ENCODE measurements at regions not wholly inside any gene's neighbourhood (a gene's known extent, or its start where the extent isn't known, plus 50 kb on each side); places are given as distances from the start of the nearest gene placed in this dataset.

DNA sequence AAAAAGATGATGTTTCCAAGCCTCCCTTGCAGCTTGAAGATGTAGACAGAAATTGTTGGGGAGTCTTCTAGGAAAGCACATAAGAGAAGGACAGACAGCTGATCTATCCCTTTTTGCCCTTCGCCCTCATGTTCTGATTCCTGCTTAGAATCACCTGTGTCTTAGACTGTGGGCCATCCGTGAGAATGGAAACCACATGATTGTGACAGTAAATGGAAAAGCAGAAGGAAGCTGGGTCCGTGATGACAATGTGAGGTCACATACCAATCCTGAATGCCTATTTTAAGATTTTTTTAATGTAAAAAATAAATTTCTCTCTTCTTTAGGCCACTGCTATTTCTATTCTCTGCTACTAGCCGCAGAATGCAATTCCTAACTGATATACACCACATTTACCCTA lies 67.7 kb upstream of the C1orf87 start:
- Mint-ChIP-seq H3K36me3 (no peaks in the 10 kb centered on the region), H3K4me3 (no peak overlapping the region), H3K9me3 (no peaks in the 10 kb centered on the region), H3K27me3 (no peaks in the 10 kb centered on the region), H3K4me1 (no peaks in the 10 kb centered on the region), H3K27ac (no peak overlapping the region)
- no peak for DNase-seq

GRCh38 chr1:60137406-60137805 lies 63.8 kb upstream of the C1orf87 start:
- peaks cover 8% of the 10 kb centered on the region for H3K4me1 Mint-ChIP-seq
- no peak for DNase-seq
- H3K27ac Mint-ChIP-seq: no peak overlapping the region

GRCh38 chr1:60136395-60136794 lies 62.8 kb upstream of the C1orf87 start:
- Mint-ChIP-seq H3K4me1 (peaks cover 8% of the 10 kb centered on the region), H3K4me3 (no peak overlapping the region), H3K27me3 (no peaks in the 10 kb centered on the region)

More at GRCh38 chr1:60137406-60137805, 63.8 kb upstream of the C1orf87 start:
- Mint-ChIP-seq H3K4me3 (no peak overlapping the region), H3K27me3 (no peaks in the 10 kb centered on the region), H3K9me3 (no peaks in the 10 kb centered on the region), H3K36me3 (no peaks in the 10 kb centered on the region)

GRCh38 chr1:60134716-60135115 lies 61.1 kb upstream of the C1orf87 start:
- H3K27ac Mint-ChIP-seq: no peak overlapping the region
- no peaks in the 10 kb centered on the region for H3K27me3 Mint-ChIP-seq
- DNase-seq: no peak
- H3K4me3 Mint-ChIP-seq: no peak overlapping the region
- H3K4me1 Mint-ChIP-seq: peaks cover 8% of the 10 kb centered on the region
- H3K36me3 Mint-ChIP-seq: no peaks in the 10 kb centered on the region
- H3K9me3 Mint-ChIP-seq: no peaks in the 10 kb centered on the region

More at GRCh38 chr1:60136395-60136794, 62.8 kb upstream of the C1orf87 start:
- Mint-ChIP-seq H3K36me3 (no peaks in the 10 kb centered on the region), H3K9me3 (no peaks in the 10 kb centered on the region), H3K27ac (no peak overlapping the region)
- DNase-seq: no peak

DNA sequence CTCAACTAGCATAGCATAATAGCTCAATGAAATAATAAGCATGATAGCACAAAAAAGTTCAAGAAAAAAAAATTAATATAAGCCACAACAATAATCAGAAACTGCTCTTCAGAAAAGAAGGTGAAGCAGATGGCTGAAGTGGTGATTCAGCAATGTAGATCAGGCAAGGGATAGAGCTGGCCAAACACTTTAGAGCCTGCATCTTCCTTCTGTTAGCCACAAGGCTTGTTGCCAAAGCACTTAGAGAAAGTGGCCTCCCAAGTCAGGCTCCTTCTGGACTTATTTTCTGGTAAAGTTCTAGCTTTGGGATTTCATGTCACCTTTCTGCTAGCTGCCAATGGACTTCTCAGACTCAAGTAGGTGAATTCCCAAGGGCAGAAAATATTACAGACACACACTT lies 60.3 kb upstream of the C1orf87 start:
- H3K9me3 Mint-ChIP-seq: no peaks in the 10 kb centered on the region
- H3K27ac Mint-ChIP-seq: no peak overlapping the region
- peaks cover 8% of the 10 kb centered on the region for H3K4me1 Mint-ChIP-seq
- no peak overlapping the region for H3K4me3 Mint-ChIP-seq
- H3K36me3 Mint-ChIP-seq: no peaks in the 10 kb centered on the region
- no peak for DNase-seq
- H3K27me3 Mint-ChIP-seq: no peaks in the 10 kb centered on the region

DNA sequence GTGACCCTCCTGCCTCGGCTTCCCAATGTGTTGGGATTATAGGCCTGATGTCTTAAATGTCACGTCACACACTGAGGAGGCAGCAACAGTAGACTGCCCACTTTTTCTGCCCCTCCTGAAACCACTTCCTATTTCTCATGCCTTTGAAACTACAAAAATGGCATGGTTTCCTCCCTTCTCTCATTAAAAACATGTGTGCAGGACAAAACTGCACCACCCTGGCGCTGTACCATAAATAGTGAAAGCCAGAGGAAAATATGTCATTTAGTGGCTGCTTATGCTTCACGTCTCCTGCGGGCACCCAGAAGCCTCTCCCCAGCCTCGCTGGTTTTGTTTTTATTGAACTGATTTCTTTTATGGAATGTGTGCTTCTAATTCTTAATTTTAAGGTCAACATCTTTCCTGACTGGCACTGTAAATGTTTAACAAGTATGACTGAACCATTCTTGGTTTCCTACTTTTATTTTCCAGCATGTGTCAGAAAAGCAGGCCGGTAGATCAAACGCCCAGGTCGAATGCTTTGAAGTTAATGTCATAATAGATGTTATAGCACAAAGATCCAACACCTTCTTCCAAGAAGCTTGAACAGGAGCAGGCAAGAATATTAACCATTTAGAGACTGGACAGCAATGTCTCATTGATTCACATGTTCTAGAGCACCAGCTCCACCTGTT lies 59.6 kb upstream of the C1orf87 start:
- Mint-ChIP-seq H3K9me3 (no peaks in the 10 kb centered on the region), H3K4me1 (peaks cover 8% of the 10 kb centered on the region), H3K27ac (no peak overlapping the region), H3K36me3 (no peaks in the 10 kb centered on the region), H3K27me3 (no peaks in the 10 kb centered on the region), H3K4me3 (no peak overlapping the region)
- no peak for DNase-seq

- no peaks in the 10 kb centered on the region for H3K27me3 Mint-ChIP-seq
- H3K27ac Mint-ChIP-seq: no peak overlapping the region
- H3K4me3 Mint-ChIP-seq: no peak overlapping the region
- no peak for DNase-seq
- no peaks in the 10 kb centered on the region for H3K36me3 Mint-ChIP-seq
- H3K4me1 Mint-ChIP-seq: peaks cover 8% of the 10 kb centered on the region
- no peaks in the 10 kb centered on the region for H3K9me3 Mint-ChIP-seq
These were observed 58.5 kb upstream of the C1orf87 start for GRCh38 chr1:60132108-60132507.

- Mint-ChIP-seq H3K4me1 (peaks cover 8% of the 10 kb centered on the region), H3K27me3 (no peaks in the 10 kb centered on the region), H3K4me3 (no peak overlapping the region), H3K9me3 (no peaks in the 10 kb centered on the region), H3K36me3 (no peaks in the 10 kb centered on the region), H3K27ac (no peak overlapping the region)
- DNase-seq: no peak
These were observed 57.1 kb upstream of the C1orf87 start for GRCh38 chr1:60130703-60131102.

DNA sequence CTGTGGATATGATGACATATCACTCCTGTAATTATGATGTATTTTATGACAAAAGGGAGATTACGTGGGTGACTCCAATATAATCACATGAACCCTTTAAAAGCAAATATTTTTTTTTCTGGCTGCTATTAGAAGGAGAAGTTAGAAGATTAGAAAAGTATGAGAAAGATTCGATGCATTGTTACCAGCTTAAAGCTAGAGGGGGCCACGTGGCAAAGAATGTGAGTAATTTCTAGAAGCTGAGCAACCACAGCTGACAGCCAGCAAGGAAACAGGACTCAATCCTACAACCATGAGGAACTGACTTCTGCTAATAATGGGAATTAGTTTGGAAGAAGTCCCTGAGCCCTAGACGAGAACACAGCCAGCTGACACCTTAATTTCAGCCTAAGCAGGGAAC lies 56.3 kb upstream of the C1orf87 start:
- no peaks in the 10 kb centered on the region for H3K36me3 Mint-ChIP-seq
- DNase-seq: no peak
- peaks cover 8% of the 10 kb centered on the region for H3K4me1 Mint-ChIP-seq
- no peak overlapping the region for H3K4me3 Mint-ChIP-seq
- no peaks in the 10 kb centered on the region for H3K27me3 Mint-ChIP-seq
- H3K9me3 Mint-ChIP-seq: no peaks in the 10 kb centered on the region
- H3K27ac Mint-ChIP-seq: no peak overlapping the region

DNA sequence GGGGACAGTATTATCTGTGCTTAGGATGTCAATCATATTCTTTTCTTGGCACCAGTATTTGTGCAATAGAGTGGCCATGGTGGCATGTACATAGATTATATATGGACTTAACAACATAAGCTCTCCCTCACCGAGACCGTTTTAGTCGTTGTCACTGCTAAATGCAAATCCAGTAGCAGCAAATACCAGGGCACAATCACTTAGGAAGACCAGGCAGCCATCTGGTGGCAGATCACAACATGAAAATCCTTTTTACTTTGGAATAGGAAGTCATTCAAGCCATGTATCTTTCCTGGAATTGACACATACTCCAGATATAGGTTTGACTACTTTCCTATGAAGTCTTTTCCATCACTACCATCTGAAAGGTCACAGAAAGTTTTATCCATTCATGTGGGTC lies 53.2 kb upstream of the C1orf87 start:
- no peaks in the 10 kb centered on the region for H3K27me3 Mint-ChIP-seq

More for the DNA sequence above, 53.2 kb upstream of the C1orf87 start:
- no peak overlapping the region for H3K4me3 Mint-ChIP-seq
- H3K9me3 Mint-ChIP-seq: no peaks in the 10 kb centered on the region
- H3K36me3 Mint-ChIP-seq: no peaks in the 10 kb centered on the region
- DNase-seq: no peak
- H3K4me1 Mint-ChIP-seq: no peaks in the 10 kb centered on the region
- H3K27ac Mint-ChIP-seq: no peak overlapping the region
